ENCODE measurements at regions not wholly inside any gene's neighbourhood (a gene's known extent, or its start where the extent isn't known, plus 50 kb on each side); places are given as distances from the start of the nearest gene placed in this dataset.

GRCh38 chr5:57398413-57399093 is 84.1 kb downstream of the ACTBL2 start:
- no peaks in the 10 kb centered on the region for H3K9me3 ChIP-seq
- intact Hi-C loops (cut with DNase I; ENCODE audit: low total_unique reads): no loop called here
- TF ChIP-seq POLR2A (IDR thresholded peaks at IDR 0.05) (no peak), POLR2AphosphoS5 (IDR thresholded peaks at IDR 0.05) (no peak)
- TF ChIP-seq, protein P1, sequence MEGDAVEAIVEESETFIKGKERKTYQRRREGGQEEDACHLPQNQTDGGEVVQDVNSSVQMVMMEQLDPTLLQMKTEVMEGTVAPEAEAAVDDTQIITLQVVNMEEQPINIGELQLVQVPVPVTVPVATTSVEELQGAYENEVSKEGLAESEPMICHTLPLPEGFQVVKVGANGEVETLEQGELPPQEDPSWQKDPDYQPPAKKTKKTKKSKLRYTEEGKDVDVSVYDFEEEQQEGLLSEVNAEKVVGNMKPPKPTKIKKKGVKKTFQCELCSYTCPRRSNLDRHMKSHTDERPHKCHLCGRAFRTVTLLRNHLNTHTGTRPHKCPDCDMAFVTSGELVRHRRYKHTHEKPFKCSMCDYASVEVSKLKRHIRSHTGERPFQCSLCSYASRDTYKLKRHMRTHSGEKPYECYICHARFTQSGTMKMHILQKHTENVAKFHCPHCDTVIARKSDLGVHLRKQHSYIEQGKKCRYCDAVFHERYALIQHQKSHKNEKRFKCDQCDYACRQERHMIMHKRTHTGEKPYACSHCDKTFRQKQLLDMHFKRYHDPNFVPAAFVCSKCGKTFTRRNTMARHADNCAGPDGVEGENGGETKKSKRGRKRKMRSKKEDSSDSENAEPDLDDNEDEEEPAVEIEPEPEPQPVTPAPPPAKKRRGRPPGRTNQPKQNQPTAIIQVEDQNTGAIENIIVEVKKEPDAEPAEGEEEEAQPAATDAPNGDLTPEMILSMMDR (IDR thresholded peaks at IDR 0.05): no peak

DNA sequence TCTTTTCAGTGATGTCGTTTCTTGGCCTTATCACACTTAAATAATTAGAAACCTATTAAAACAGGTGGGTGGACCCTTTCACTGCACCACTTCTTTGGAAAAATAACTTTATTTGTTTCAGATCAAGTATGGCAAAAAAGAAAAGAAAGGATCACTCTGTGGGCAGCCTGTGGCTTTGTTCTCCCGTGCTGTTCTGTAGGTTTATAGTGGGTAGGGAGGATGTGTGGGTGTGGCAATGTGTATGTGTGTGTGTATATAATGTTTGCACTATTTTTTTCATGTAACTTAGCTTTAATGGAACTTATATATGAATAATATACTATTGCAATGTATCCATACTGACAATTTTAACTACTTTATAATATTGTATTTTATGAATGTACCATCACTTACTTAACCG is 85.9 kb downstream of the ACTBL2 start:
- TF ChIP-seq, protein P1 (IDR thresholded peaks at IDR 0.05): no peak
- TF ChIP-seq POLR2A (IDR thresholded peaks at IDR 0.05) (no peak), POLR2AphosphoS5 (IDR thresholded peaks at IDR 0.05) (no peak)
- H3K27ac ChIP-seq: no peak overlapping the region
- no peaks in the 10 kb centered on the region for H3K27me3 ChIP-seq
- H3K4me3 ChIP-seq: no peak overlapping the region
- no peaks in the 10 kb centered on the region for H3K4me1 ChIP-seq
- intact Hi-C loops (cut with DNase I; ENCODE audit: low total_unique reads): no loop called here
- DNase-seq (ENCODE audit: low spot score in 2 of 2): no peak
- no peaks in the 10 kb centered on the region for H3K36me3 ChIP-seq
- H3K9me3 ChIP-seq: no peaks in the 10 kb centered on the region

More at GRCh38 chr5:57398413-57399093, 84.1 kb downstream of the ACTBL2 start:
- Histone ChIP-seq H3K36me3 (no peaks in the 10 kb centered on the region), H3K27ac (no peak overlapping the region), H3K4me1 (no peaks in the 10 kb centered on the region), H3K4me3 (no peak overlapping the region), H3K27me3 (no peaks in the 10 kb centered on the region)
- DNase-seq (ENCODE audit: low spot score in 2 of 2): no peak

GRCh38 chr5:57394421-57395210 is 88.0 kb downstream of the ACTBL2 start:
- TF ChIP-seq POLR2A (IDR thresholded peaks at IDR 0.05): no peak
- no peaks in the 10 kb centered on the region for H3K36me3 ChIP-seq
- H3K4me1 ChIP-seq: no peaks in the 10 kb centered on the region
- H3K4me3 ChIP-seq: no peak overlapping the region
- no peaks in the 10 kb centered on the region for H3K27me3 ChIP-seq
- H3K27ac ChIP-seq: no peak overlapping the region
- intact Hi-C loops (cut with DNase I; ENCODE audit: low total_unique reads): no loop called here
- no peaks in the 10 kb centered on the region for H3K9me3 ChIP-seq
- DNase-seq (ENCODE audit: low spot score in 2 of 2): no peak

GRCh38 chr5:57386958-57387357 is 95.7 kb downstream of the ACTBL2 start:
- H3K27ac ChIP-seq: no peak overlapping the region
- TF ChIP-seq POLR2AphosphoS5 (IDR thresholded peaks at IDR 0.05) (no peak), POLR2A (IDR thresholded peaks at IDR 0.05) (no peak)
- TF ChIP-seq, protein P1 (IDR thresholded peaks at IDR 0.05): no peak
- H3K36me3 ChIP-seq: no peaks in the 10 kb centered on the region
- H3K4me3 ChIP-seq: no peak overlapping the region
- H3K9me3 ChIP-seq: no peaks in the 10 kb centered on the region
- no peaks in the 10 kb centered on the region for H3K4me1 ChIP-seq
- H3K27me3 ChIP-seq: no peaks in the 10 kb centered on the region
- intact Hi-C loops (cut with DNase I; ENCODE audit: low total_unique reads): no loop called here
- DNase-seq (ENCODE audit: low spot score in 2 of 2): no peak

GRCh38 chr5:57383093-57383861 is 99.3 kb downstream of the ACTBL2 start:
- no peaks in the 10 kb centered on the region for H3K4me1 ChIP-seq
- no peaks in the 10 kb centered on the region for H3K9me3 ChIP-seq
- TF ChIP-seq POLR2AphosphoS5 (IDR thresholded peaks at IDR 0.05) (peak in 1 of 3 donors; percentile 11), POLR2A (IDR thresholded peaks at IDR 0.05) (no peak)
- no peak for DNase-seq (ENCODE audit: low spot score in 2 of 2)
- no peak overlapping the region for H3K4me3 ChIP-seq
- H3K27me3 ChIP-seq: no peaks in the 10 kb centered on the region
- H3K36me3 ChIP-seq: no peaks in the 10 kb centered on the region
- intact Hi-C loops (cut with DNase I; ENCODE audit: low total_unique reads): no loop called here
- no peak overlapping the region for H3K27ac ChIP-seq
